Smooth muscle cell of the brain vasculature (primary cell): ENCODE measurements at regions not wholly inside any gene's neighbourhood (a gene's known extent, or its start where the extent isn't known, plus 50 kb on each side); places are given as distances from the start of the nearest gene placed in this dataset.

Experiments used
- DNase-seq: peaks from one replicate; pipeline ENCODE4 v3.0.0-alpha.2; 2012; ENCODE audit warnings: low read depth, low spot score

GRCh38 chr17:77485089-77485833 lies 344.5 kb downstream of the SEC14L1 start:
- DNase-seq = no peak

DNA sequence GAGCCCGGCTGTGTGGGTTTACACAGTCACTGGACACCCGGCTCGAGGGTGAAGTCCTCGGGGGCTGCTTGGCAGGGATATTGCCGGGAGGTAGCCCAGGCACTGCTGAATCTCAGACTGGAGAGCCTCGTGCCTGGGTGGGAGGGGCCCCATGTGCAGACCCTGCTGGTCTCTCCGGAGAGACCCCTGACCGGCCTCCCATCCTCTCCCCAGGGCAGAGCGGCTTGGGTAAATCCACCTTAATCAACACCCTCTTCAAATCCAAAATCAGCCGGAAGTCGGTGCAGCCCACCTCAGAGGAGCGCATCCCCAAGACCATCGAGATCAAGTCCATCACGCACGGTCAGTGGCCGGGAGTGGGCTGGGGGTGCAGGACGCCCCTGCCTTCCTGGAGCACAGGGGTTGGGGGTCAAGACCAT lies 346.5 kb downstream of the SEC14L1 start:
- no peak for DNase-seq

DNA sequence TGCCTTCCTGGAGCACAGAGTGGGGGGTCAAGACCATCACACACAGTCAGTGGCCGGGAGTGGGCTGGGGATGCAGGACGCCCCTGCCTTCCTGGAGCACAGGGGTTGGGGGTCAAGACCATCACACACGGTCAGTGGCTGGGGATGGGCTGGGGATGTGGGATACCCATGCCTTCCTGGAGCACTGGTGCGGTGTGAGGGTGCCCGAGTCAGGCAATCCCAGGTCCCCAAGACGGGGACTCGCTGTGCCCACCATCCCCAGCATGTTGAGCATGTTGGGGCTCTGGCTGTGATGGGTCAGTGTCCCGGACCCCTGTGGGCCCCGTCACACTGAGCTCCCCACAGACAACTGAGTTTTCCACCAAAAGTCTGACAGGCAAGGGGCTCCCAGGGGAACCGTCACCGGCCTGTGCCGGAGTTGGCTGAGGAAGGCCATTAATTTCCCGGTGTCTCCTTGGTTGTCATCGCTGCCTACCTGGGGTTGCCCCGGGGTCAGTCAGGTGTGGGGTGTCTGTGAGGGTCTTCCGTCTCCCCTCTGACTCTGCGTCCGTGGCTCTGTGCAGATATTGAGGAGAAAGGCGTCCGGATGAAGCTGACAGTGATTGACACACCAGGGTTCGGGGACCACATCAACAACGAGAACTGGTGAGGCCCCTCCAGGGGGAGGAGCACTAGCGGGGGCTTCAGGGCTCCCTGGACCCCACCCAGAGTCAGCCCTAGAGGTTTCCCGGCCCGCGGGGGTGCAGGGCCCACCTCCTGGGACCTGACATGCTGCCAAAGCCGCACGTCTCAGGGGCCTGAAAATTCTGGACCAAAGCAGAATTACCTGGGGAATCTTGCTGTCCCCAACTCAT lies 347.1 kb downstream of the SEC14L1 start:
- DNase-seq = no peak

GRCh38 chr17:77488531-77489238 lies 347.9 kb downstream of the SEC14L1 start:
- DNase-seq = no peak

- DNase-seq = no peak
Observed at GRCh38 chr17:77489239-77489892, 348.6 kb downstream of the SEC14L1 start.

GRCh38 chr17:77489893-77490255 lies 349.1 kb downstream of the SEC14L1 start:
- no peak for DNase-seq

- no peak for DNase-seq
Observed at GRCh38 chr17:77490361-77491183, 349.8 kb downstream of the SEC14L1 start.

GRCh38 chr17:77491921-77492445 lies 351.2 kb downstream of the SEC14L1 start:
- DNase-seq = no peak

DNA sequence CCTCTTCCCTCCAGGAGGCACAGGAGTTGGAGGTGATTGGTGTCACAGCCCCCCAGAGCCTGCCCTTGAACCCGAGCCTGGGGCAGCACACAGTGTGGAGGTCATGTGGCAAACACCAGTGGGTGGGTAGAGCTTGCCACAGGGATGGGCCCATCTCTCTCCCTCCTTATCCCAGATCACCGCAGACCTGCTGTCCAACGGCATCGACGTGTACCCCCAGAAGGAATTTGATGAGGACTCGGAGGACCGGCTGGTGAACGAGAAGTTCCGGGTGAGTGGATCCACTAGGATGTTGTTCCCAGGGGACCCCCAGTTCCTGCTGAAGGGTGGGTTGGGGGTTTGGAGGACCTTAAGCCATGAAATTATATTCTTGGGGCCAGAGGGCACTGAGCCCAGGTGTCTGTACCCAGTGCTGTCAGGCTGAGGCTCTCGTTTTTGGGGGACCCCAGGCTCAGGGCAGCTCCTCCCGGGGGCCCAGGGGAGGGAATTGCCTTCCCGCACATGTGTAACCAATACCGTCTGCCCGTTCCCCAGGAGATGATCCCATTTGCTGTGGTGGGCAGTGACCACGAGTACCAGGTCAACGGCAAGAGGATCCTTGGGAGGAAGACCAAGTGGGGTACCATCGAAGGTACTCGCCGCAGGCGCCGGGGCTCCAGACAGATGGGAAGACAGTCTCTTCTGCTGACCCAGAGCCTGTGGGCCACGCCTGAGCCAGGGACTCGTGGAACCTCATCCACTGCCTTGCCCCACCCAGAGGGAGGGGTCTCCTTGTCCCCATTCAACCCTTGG lies 351.9 kb downstream of the SEC14L1 start:
- no peak for DNase-seq

- DNase-seq = no peak
Observed at GRCh38 chr17:77493238-77493820, 352.6 kb downstream of the SEC14L1 start.

DNA sequence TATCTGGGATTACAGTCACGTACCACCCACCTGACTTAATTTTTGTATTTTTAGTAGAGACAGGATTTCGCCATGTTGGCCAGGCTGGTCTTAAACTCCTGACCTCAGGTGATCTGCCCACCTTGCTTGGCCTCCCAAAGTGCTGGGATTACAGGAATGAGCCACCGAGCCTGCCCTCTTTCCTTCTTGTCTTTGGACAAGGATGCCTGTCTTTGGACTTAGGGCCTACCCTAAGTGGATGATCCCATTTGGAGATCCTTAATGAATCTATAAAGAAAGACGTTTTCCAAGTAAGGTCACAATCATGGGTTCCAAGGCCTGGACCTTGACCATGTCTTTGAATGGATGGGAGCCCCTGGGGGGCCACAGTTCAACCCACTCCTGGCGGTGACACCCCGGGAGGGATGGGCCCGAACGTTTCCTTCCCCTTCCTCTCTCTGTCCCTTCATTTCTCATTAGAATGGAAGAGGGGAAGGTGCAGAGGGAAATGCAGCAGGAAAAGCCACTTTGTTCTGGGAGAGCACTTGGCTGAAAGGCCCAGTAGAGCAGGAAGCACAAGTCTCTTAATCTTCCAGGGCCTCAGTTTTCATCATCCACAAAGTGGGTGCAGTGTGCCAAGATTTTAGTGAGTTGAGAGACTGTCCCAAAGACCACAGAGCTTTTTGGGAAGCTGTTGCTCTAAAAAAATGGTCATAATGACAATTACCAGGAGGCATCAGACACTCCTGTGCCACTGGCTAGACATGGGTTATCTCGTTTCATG lies 353.3 kb downstream of the SEC14L1 start:
- no peak for DNase-seq

DNA sequence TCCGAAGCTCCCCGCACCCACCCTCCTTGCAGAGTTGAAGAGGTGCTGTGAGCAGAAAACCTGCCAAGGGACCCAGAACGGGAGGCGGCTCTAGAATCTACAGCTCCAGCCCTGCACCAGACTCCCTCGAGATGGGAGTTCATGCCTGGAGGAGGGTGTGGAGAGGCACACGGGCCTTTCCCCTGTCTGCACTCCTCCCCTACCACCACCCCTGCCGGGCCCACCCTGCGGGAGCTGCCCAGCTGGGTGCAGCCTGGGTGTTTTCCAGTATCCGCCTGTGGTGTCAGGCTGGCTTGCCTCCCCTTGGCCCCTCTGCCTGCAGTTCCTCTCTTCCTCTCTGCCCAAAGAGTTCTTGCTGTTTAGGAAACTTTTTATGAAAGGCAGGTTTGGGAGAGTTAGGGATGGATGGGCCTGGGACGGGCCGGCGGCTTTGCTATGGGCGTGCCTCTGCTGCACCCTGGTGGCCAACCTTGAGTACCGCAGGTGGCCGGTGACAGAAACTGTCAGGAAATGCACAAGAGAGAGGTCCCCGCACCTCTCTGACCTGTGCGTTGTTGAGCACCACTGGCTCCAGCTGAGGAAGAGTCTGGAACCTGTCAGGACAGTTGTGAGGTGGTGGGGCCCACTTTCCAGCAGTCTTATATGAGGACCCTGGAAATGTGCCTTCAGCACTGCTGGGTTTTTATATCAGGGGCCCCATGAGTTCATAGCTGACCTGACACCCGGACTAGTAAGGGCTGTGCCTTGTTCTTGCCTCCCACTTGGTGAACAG lies 354.1 kb downstream of the SEC14L1 start:
- no peak for DNase-seq

DNA sequence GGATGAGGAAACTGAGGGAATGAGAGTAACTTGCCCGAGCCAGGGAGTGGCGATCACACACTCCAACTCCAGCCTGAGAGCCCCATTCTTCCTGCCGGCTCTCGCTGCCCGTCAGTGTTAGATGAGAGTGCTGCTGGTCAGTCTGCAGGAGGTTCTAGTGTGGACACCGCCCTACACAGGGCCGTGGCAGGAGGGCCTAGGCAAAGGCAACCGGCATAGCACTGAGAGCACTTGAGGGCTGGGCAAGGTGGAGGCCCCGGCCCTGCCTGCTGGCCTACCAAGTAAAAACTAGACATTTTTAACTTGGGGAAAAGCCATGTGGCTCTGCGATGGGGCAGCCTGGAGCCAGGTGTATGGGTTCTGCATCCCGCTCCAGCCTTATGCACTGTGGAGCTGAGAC lies 354.8 kb downstream of the SEC14L1 start:
- DNase-seq = no peak

DNA sequence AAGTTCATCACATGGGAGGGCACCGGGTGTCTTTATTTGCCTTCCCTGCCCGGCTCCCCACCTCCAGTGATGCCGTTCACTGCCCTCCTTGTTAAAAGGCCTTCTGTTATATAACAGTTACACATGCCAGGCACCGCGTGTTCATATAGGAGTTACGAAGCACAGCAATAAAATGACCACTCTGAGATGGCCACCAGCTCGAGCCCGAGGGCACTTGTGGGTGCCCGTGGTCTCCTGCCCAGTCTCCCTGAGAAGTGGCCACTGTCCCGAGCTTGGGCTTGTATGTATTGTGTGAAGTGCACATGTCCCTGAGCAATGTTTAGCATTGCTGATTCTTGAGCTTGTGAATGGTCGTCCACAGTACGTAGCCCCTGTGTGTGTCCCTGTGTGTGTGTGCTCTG lies 355.6 kb downstream of the SEC14L1 start:
- no peak for DNase-seq

- no peak for DNase-seq
Observed at GRCh38 chr17:77496831-77497577, 356.2 kb downstream of the SEC14L1 start.

GRCh38 chr17:77497578-77497934 lies 356.8 kb downstream of the SEC14L1 start:
- no peak for DNase-seq

DNA sequence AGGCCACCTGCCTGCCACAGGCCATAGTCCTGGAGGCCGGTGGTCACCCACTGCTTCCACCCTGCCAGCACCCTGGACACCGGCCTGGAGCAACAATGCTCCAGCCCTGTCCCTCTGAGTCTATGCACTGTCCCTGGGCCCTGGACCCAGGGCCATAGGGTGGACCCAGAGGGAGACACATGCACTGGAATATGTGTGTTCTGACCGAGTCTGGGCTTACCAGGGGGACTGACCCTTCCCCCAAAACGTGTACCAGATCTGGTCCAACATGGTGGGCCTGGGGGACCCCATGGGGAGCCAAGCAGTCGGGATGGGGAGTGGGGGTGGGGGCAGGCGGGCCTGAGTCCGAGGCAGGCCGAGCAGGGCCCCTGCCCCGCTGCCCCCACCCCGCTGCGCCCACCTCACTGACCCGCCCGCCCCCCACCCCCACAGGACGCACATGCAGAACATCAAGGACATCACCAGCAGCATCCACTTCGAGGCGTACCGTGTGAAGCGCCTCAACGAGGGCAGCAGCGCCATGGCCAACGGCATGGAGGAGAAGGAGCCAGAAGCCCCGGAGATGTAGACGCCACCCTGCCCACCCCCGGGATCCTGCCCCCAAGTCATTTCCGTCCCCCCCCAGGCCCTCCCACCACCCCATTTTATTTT lies 357.4 kb downstream of the SEC14L1 start:
- DNase-seq = no peak
